Fibroblast of skin of scalp (primary cell): ENCODE measurements at regions not wholly inside any gene's neighbourhood (a gene's known extent, or its start where the extent isn't known, plus 50 kb on each side); places are given as distances from the start of the nearest gene placed in this dataset.
"Not testable (repeated sequence)": the region's sequence is repeated elsewhere in the genome, so short reads cannot be mapped to it uniquely, and the experiment has no call there.

Experiments
- DNase-seq: peaks from one replicate; pipeline ENCODE4 v3.0.0-alpha.2; 2013

- no peak for DNase-seq
Observed at GRCh38 chr4:84218031-84218430, 281.1 kb downstream of the NKX6-1 start.

- no peak for DNase-seq
Observed at GRCh38 chr4:84215217-84215616, 283.9 kb downstream of the NKX6-1 start.

GRCh38 chr4:84206226-84206625 is 292.9 kb downstream of the NKX6-1 start:
- DNase-seq: not testable (repeated sequence)

- no peak for DNase-seq
Observed at GRCh38 chr4:84189144-84189543, 309.9 kb downstream of the NKX6-1 start.

- DNase-seq: no peak
Observed at GRCh38 chr4:84179409-84179808, 319.7 kb downstream of the NKX6-1 start.

- DNase-seq: no peak
Observed at GRCh38 chr4:84177831-84178542, 321.1 kb downstream of the NKX6-1 start.

GRCh38 chr4:84176016-84176415 is 323.1 kb downstream of the NKX6-1 start:
- DNase-seq: no peak

GRCh38 chr4:84171871-84172270 is 327.2 kb downstream of the NKX6-1 start:
- DNase-seq: no peak

- no peak for DNase-seq
Observed at GRCh38 chr4:84167564-84167963, 331.5 kb downstream of the NKX6-1 start.

GRCh38 chr4:84167093-84167492 is 332.0 kb downstream of the NKX6-1 start:
- no peak for DNase-seq

- no peak for DNase-seq
Observed at GRCh38 chr4:84166486-84166885, 332.6 kb downstream of the NKX6-1 start.

- DNase-seq: no peak
Observed at GRCh38 chr4:84164201-84164600, 334.9 kb downstream of the NKX6-1 start.

GRCh38 chr4:84159762-84160161 is 339.3 kb downstream of the NKX6-1 start:
- no peak for DNase-seq

- DNase-seq: no peak
Observed at GRCh38 chr4:84158670-84159069, 340.4 kb downstream of the NKX6-1 start.

GRCh38 chr4:84151574-84151973 is 347.5 kb downstream of the NKX6-1 start:
- no peak for DNase-seq

- DNase-seq: no peak
Observed at GRCh38 chr4:84150177-84150576, 348.9 kb downstream of the NKX6-1 start.

GRCh38 chr4:84147831-84148230 is 351.3 kb downstream of the NKX6-1 start:
- DNase-seq: no peak

GRCh38 chr4:84146300-84146959 is 352.7 kb downstream of the NKX6-1 start:
- DNase-seq: no peak

- no peak for DNase-seq
Observed at GRCh38 chr4:84145176-84145575, 353.9 kb downstream of the NKX6-1 start.

GRCh38 chr4:84126911-84127310 is 372.2 kb downstream of the NKX6-1 start:
- not testable (repeated sequence) for DNase-seq

GRCh38 chr4:84126061-84126787 is 372.9 kb downstream of the NKX6-1 start:
- no peak for DNase-seq

- DNase-seq: no peak
Observed at GRCh38 chr4:84110040-84110439, 389.1 kb downstream of the NKX6-1 start.
